GM23248 (cell line): ENCODE measurements at regions not wholly inside any gene's neighbourhood (a gene's known extent, or its start where the extent isn't known, plus 50 kb on each side); places are given as distances from the start of the nearest gene placed in this dataset.

Experiments used
- EZH2 ChIP-seq: fragments of 200-600 bp; sonication (generic); IDR thresholded peaks from 2 replicates; pipeline ENCODE4 v1.6.1; 2018; ENCODE audit warnings: antibody characterized with exemption, mild to moderate bottlenecking; ENCODE audit not compliant: insufficient read depth, poor library complexity, severe bottlenecking
- EZH2phosphoT487 ChIP-seq: fragments of 200-600 bp; sonication (generic); IDR thresholded peaks from 2 replicates; pipeline ENCODE4 v1.6.1; 2018; ENCODE audit warnings: antibody characterized with exemption, moderate library complexity, mild to moderate bottlenecking, low read depth; ENCODE audit not compliant: insufficient read depth

DNA sequence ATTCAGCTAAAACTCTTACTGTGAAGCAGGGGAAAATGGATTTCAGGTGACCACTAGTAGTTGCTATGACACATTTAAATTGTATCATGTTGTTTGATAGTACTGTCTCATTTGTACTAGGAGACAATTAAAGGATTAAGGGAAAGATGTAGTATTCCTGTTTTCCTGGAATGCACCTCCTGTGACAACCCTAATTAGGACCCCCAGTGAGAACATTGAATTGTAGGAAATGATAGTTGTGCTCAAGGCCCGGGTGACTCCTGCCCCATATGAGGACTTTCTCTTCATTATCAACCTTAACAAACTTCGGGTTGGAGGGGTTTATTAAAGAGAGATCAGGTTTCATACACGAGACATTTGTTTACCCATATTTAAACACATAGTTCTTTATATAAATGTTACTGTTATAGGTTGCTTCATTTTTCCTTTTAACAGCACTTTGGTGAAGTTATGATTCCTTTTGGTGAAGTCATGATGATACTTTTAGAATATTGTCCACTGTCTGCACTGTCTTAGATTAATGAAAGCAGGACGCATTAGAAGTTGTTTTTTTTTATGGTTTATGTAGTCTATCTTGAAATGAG lies 392.6 kb upstream of the NAALADL2 start:
- no peak for TF ChIP-seq EZH2
- TF ChIP-seq EZH2phosphoT487, result no peak
